ENCODE measurements at regions not wholly inside any gene's neighbourhood (a gene's known extent, or its start where the extent isn't known, plus 50 kb on each side); places are given as distances from the start of the nearest gene placed in this dataset.
"Not testable (repeated sequence)": the region's sequence is repeated elsewhere in the genome, so short reads cannot be mapped to it uniquely, and the experiment has no call there.

- not testable (repeated sequence) for DNase-seq
Observed at GRCh38 chr5:40108764-40109390, 570.8 kb upstream of the PTGER4 start.

GRCh38 chr5:40107786-40108185 lies 571.9 kb upstream of the PTGER4 start:
- DNase-seq: not testable (repeated sequence)

- no peak for DNase-seq
Observed at GRCh38 chr5:40106847-40107246, 572.9 kb upstream of the PTGER4 start.

- no peak for DNase-seq
Observed at GRCh38 chr5:40098313-40098712, 581.4 kb upstream of the PTGER4 start.

- no peak for DNase-seq
Observed at GRCh38 chr5:40093550-40093949, 586.2 kb upstream of the PTGER4 start.

- DNase-seq: no peak
Observed at GRCh38 chr5:40089269-40089668, 590.4 kb upstream of the PTGER4 start.

- DNase-seq: no peak
Observed at GRCh38 chr5:40084614-40085013, 595.1 kb upstream of the PTGER4 start.

- DNase-seq: no peak
Observed at GRCh38 chr5:40082313-40082712, 597.4 kb upstream of the PTGER4 start.

GRCh38 chr5:40080191-40080590 lies 599.5 kb upstream of the PTGER4 start:
- DNase-seq: no peak

GRCh38 chr5:40078898-40079575 lies 600.7 kb upstream of the PTGER4 start:
- peak; percentile 29 for DNase-seq

GRCh38 chr5:40074826-40075225 lies 604.9 kb upstream of the PTGER4 start:
- DNase-seq: no peak

GRCh38 chr5:40073927-40074326 lies 605.8 kb upstream of the PTGER4 start:
- no peak for DNase-seq

- no peak for DNase-seq
Observed at GRCh38 chr5:40071870-40072269, 607.8 kb upstream of the PTGER4 start.

GRCh38 chr5:40066616-40067015 lies 613.1 kb upstream of the PTGER4 start:
- no peak for DNase-seq

- no peak for DNase-seq
Observed at GRCh38 chr5:40052808-40053207, 626.9 kb upstream of the PTGER4 start.

GRCh38 chr5:40046792-40047191 lies 622.0 kb upstream of the DAB2 start:
- DNase-seq: no peak

- no peak for DNase-seq
Observed at GRCh38 chr5:40045429-40045828, 620.6 kb upstream of the DAB2 start.

- DNase-seq: no peak
Observed at GRCh38 chr5:40043916-40044315, 619.1 kb upstream of the DAB2 start.

GRCh38 chr5:40041452-40041851 lies 616.7 kb upstream of the DAB2 start:
- no peak for DNase-seq

GRCh38 chr5:40037713-40038112 lies 612.9 kb upstream of the DAB2 start:
- no peak for DNase-seq

GRCh38 chr5:40034441-40034840 lies 609.7 kb upstream of the DAB2 start:
- DNase-seq: no peak

GRCh38 chr5:40033411-40033810 lies 608.6 kb upstream of the DAB2 start:
- DNase-seq: no peak

- no peak for DNase-seq
Observed at GRCh38 chr5:40033009-40033408, 608.2 kb upstream of the DAB2 start.

GRCh38 chr5:40030661-40031060 lies 605.9 kb upstream of the DAB2 start:
- no peak for DNase-seq
